ENCODE measurements at regions not wholly inside any gene's neighbourhood (a gene's known extent, or its start where the extent isn't known, plus 50 kb on each side); places are given as distances from the start of the nearest gene placed in this dataset.

DNA sequence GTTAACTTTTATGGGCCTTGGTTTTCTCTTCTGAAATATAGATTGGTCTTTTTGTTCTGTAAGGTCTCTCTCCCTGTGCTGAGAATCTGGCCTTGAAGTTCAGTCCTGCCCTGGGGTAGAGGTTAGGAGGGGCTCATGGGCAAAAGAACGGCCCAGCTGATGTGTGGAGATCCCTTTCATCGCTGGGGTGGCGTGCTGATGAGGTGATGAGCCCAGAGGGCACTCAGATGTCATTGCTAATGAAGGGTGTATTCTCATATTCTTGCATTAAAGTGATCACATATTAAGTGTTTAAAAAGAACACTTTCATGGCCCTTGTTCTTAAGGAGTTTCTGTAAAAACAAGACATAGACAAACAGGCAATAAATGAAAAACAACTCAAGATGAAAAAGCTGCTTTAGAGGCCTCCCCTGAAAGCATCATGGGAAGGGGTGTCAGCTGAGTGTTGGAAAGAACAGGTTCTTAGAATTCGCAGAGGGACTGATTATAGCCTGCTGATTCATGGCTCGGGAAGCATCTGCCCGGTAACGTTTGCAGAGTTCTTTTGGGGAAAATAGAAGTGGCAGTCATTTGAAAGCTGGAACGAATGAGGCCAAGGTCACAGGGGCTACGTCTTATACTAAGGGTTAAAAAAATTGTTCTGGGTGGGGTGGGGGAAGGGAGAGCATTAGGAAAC lies 72.5 kb upstream of the GPR158 start:
- Histone ChIP-seq H3K4me2 (no peak overlapping the region), H3F3A (replicated peaks; ENCODE audit: low read depth) (no peaks in the 10 kb centered on the region), H3K79me2 (replicated peaks; ENCODE audit: insufficient read depth) (no peaks in the 10 kb centered on the region), H3K4me3 (no peak overlapping the region), H2AFZ (no peak overlapping the region), H4K20me1 (replicated peaks; ENCODE audit: insufficient read depth) (no peaks in the 10 kb centered on the region), H3K9me2 (ENCODE audit: insufficient read depth) (no peaks in the 10 kb centered on the region), H3K36me3 (ENCODE audit: insufficient read depth) (no peaks in the 10 kb centered on the region), H3K27me3 (ENCODE audit: insufficient read depth) (no peaks in the 10 kb centered on the region), H3K27ac (ENCODE audit: low read depth) (no peak overlapping the region), H3K4me1 (ENCODE audit: insufficient read depth) (peaks cover 23% of the 10 kb centered on the region)
- ATAC-seq: no peak
- no peak overlapping the region for H3K4me3 Mint-ChIP-seq
- no peak for DNase-seq (ENCODE audit: low spot score)
- peaks cover 41% of the 10 kb centered on the region for H3K4me1 Mint-ChIP-seq
- H3K27ac Mint-ChIP-seq: no peak overlapping the region
- H3K27me3 Mint-ChIP-seq (ENCODE audit: insufficient read depth, low read depth, poor library complexity): peaks cover 6% of the 10 kb centered on the region
- no peaks in the 10 kb centered on the region for H3K36me3 Mint-ChIP-seq (ENCODE audit: low read depth)
- H3K9me3 Mint-ChIP-seq: no peaks in the 10 kb centered on the region
- no peak for TF ChIP-seq EZH2phosphoT487 (IDR thresholded peaks at IDR 0.05; ENCODE audit: unreplicated experiment)
- TF ChIP-seq STAT1 (IDR thresholded peaks at IDR 0.05; ENCODE audit: unreplicated experiment): no peak
- no peak for TF ChIP-seq NANOG (IDR thresholded peaks at IDR 0.05; ENCODE audit: borderline replicate concordance)
- TF ChIP-seq, protein P1, sequence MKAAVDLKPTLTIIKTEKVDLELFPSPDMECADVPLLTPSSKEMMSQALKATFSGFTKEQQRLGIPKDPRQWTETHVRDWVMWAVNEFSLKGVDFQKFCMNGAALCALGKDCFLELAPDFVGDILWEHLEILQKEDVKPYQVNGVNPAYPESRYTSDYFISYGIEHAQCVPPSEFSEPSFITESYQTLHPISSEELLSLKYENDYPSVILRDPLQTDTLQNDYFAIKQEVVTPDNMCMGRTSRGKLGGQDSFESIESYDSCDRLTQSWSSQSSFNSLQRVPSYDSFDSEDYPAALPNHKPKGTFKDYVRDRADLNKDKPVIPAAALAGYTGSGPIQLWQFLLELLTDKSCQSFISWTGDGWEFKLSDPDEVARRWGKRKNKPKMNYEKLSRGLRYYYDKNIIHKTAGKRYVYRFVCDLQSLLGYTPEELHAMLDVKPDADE (IDR thresholded peaks at IDR 0.05): no peak
- TF ChIP-seq, protein P2, sequence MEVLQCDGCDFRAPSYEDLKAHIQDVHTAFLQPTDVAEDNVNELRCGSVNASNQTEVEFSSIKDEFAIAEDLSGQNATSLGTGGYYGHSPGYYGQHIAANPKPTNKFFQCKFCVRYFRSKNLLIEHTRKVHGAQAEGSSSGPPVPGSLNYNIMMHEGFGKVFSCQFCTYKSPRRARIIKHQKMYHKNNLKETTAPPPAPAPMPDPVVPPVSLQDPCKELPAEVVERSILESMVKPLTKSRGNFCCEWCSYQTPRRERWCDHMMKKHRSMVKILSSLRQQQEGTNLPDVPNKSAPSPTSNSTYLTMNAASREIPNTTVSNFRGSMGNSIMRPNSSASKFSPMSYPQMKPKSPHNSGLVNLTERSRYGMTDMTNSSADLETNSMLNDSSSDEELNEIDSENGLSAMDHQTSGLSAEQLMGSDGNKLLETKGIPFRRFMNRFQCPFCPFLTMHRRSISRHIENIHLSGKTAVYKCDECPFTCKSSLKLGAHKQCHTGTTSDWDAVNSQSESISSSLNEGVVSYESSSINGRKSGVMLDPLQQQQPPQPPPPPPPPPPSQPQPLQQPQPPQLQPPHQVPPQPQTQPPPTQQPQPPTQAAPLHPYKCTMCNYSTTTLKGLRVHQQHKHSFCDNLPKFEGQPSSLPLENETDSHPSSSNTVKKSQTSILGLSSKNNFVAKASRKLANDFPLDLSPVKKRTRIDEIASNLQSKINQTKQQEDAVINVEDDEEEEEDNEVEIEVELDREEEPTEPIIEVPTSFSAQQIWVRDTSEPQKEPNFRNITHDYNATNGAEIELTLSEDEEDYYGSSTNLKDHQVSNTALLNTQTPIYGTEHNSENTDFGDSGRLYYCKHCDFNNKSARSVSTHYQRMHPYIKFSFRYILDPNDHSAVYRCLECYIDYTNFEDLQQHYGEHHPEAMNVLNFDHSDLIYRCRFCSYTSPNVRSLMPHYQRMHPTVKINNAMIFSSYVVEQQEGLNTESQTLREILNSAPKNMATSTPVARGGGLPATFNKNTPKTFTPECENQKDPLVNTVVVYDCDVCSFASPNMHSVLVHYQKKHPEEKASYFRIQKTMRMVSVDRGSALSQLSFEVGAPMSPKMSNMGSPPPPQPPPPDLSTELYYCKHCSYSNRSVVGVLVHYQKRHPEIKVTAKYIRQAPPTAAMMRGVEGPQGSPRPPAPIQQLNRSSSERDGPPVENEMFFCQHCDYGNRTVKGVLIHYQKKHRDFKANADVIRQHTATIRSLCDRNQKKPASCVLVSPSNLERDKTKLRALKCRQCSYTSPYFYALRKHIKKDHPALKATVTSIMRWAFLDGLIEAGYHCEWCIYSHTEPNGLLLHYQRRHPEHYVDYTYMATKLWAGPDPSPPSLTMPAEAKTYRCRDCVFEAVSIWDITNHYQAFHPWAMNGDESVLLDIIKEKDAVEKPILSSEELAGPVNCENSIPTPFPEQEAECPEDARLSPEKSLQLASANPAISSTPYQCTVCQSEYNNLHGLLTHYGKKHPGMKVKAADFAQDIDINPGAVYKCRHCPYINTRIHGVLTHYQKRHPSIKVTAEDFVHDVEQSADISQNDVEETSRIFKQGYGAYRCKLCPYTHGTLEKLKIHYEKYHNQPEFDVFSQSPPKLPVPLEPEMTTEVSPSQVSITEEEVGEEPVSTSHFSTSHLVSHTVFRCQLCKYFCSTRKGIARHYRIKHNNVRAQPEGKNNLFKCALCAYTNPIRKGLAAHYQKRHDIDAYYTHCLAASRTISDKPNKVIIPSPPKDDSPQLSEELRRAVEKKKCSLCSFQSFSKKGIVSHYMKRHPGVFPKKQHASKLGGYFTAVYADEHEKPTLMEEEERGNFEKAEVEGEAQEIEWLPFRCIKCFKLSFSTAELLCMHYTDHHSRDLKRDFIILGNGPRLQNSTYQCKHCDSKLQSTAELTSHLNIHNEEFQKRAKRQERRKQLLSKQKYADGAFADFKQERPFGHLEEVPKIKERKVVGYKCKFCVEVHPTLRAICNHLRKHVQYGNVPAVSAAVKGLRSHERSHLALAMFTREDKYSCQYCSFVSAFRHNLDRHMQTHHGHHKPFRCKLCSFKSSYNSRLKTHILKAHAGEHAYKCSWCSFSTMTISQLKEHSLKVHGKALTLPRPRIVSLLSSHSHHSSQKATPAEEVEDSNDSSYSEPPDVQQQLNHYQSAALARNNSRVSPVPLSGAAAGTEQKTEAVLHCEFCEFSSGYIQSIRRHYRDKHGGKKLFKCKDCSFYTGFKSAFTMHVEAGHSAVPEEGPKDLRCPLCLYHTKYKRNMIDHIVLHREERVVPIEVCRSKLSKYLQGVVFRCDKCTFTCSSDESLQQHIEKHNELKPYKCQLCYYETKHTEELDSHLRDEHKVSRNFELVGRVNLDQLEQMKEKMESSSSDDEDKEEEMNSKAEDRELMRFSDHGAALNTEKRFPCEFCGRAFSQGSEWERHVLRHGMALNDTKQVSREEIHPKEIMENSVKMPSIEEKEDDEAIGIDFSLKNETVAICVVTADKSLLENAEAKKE (CRISPR knock-in tag; IDR thresholded peaks at IDR 0.05): no peak
- TF ChIP-seq, protein P3, sequence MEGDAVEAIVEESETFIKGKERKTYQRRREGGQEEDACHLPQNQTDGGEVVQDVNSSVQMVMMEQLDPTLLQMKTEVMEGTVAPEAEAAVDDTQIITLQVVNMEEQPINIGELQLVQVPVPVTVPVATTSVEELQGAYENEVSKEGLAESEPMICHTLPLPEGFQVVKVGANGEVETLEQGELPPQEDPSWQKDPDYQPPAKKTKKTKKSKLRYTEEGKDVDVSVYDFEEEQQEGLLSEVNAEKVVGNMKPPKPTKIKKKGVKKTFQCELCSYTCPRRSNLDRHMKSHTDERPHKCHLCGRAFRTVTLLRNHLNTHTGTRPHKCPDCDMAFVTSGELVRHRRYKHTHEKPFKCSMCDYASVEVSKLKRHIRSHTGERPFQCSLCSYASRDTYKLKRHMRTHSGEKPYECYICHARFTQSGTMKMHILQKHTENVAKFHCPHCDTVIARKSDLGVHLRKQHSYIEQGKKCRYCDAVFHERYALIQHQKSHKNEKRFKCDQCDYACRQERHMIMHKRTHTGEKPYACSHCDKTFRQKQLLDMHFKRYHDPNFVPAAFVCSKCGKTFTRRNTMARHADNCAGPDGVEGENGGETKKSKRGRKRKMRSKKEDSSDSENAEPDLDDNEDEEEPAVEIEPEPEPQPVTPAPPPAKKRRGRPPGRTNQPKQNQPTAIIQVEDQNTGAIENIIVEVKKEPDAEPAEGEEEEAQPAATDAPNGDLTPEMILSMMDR (conservative IDR thresholded peaks at IDR 0.05; ENCODE audit: low read depth in 2 of 2): no peak
- TF ChIP-seq, protein P4, sequence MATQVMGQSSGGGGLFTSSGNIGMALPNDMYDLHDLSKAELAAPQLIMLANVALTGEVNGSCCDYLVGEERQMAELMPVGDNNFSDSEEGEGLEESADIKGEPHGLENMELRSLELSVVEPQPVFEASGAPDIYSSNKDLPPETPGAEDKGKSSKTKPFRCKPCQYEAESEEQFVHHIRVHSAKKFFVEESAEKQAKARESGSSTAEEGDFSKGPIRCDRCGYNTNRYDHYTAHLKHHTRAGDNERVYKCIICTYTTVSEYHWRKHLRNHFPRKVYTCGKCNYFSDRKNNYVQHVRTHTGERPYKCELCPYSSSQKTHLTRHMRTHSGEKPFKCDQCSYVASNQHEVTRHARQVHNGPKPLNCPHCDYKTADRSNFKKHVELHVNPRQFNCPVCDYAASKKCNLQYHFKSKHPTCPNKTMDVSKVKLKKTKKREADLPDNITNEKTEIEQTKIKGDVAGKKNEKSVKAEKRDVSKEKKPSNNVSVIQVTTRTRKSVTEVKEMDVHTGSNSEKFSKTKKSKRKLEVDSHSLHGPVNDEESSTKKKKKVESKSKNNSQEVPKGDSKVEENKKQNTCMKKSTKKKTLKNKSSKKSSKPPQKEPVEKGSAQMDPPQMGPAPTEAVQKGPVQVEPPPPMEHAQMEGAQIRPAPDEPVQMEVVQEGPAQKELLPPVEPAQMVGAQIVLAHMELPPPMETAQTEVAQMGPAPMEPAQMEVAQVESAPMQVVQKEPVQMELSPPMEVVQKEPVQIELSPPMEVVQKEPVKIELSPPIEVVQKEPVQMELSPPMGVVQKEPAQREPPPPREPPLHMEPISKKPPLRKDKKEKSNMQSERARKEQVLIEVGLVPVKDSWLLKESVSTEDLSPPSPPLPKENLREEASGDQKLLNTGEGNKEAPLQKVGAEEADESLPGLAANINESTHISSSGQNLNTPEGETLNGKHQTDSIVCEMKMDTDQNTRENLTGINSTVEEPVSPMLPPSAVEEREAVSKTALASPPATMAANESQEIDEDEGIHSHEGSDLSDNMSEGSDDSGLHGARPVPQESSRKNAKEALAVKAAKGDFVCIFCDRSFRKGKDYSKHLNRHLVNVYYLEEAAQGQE (IDR thresholded peaks at IDR 0.05; ENCODE audit: unreplicated experiment): no peak
- TF ChIP-seq CREB1 (CRISPR knock-in tag; IDR thresholded peaks at IDR 0.05; ENCODE audit: low read depth): no peak
- TF ChIP-seq ZNF114 (CRISPR knock-in tag; IDR thresholded peaks at IDR 0.05): no peak
- no peak for TF ChIP-seq JUNB (IDR thresholded peaks at IDR 0.05; ENCODE audit: unreplicated experiment)
- TF ChIP-seq POLR2AphosphoS5 (IDR thresholded peaks at IDR 0.05; ENCODE audit: low read depth): no peak
- no peak for TF ChIP-seq ZNF331 (CRISPR knock-in tag; IDR thresholded peaks at IDR 0.05; ENCODE audit: low read depth)
- no peak for TF ChIP-seq EZH2 (IDR thresholded peaks at IDR 0.05; ENCODE audit: low read depth, unreplicated experiment)
